Esophagus muscularis mucosa (tissue), 4 donors: ENCODE measurements at regions not wholly inside any gene's neighbourhood (a gene's known extent, or its start where the extent isn't known, plus 50 kb on each side); places are given as distances from the start of the nearest gene placed in this dataset.

Experiments used
- DNase-seq: peaks from one replicate; pipeline ENCODE4 v3.0.0-alpha.2; 2017; ENCODE audit errors: extremely low spot score
- H3K27ac ChIP-seq, 4 donors: fragments of 200-600 bp; sonication (generic); replicated peaks in 1 of 4; 1 replicate in 3 of 4; 2 replicates in 1 of 4; pipeline ENCODE4 v1.5.1; 2016 to 2019; ENCODE audit warnings: mild to moderate bottlenecking in 1 of 4
- H3K27me3 ChIP-seq, 4 donors: fragments of 200-600 bp; sonication (generic); one replicate each; pipeline versions ENCODE4 v1.5.1 to v1.6.0; 2016 to 2019
- H3K36me3 ChIP-seq, 4 donors: fragments of 200-600 bp; sonication (generic); one replicate each; pipeline ENCODE4 v1.5.1; 2016 to 2019
- H3K4me1 ChIP-seq, 4 donors: fragments of 200-600 bp; sonication (generic); one replicate each; pipeline ENCODE4 v1.5.1; 2016 to 2019
- H3K4me3 ChIP-seq, 4 donors: fragments of 200-600 bp; sonication (generic); 1 replicate in 2 of 4; 2 replicates in 2 of 4; pipeline ENCODE4 v1.5.1; 2016 to 2019; ENCODE audit warnings: mild to moderate bottlenecking in 4 of 4, moderate library complexity in 1 of 4
- H3K9me3 ChIP-seq, 4 donors: fragments of 200-600 bp; sonication (generic); 1 replicate in 3 of 4; 2 replicates in 1 of 4; pipeline ENCODE4 v1.5.1; 2016 to 2019
- EP300 ChIP-seq: sonication (generic); formaldehyde crosslinking; IDR thresholded peaks from one replicate; pipeline ENCODE4 v1.6.1; 2017; ENCODE audit warnings: antibody characterized with exemption
- POLR2A ChIP-seq: fragments of 450-650 bp; IDR thresholded peaks from one replicate; pipeline ENCODE4 v1.6.1; 2017; ENCODE audit warnings: antibody characterized with exemption, moderate library complexity, mild to moderate bottlenecking, low read depth
- POLR2AphosphoS5 ChIP-seq, 2 donors: sonication (generic); formaldehyde crosslinking; IDR thresholded peaks; one replicate each; pipeline ENCODE4 v1.6.1; 2017; ENCODE audit warnings: antibody characterized with exemption in 2 of 2
- WGBS: methylation state at CpG from one replicate; pipeline ENCODE4 v1.1.5; 2018; 5-methylcytosine and 5-hydroxymethylcytosine counted together
- intact Hi-C: fragments of 100-400 bp; cut with DNase I; formaldehyde crosslinking; loops from one replicate; pipeline ENCODE4 v1.15.1; 2023
- TF ChIP-seq, protein P1 (sequence below), 3 experiments: fragments of 200-600 bp in 2 of 3; fragments of 450-650 bp in 1 of 3; sonication (generic) in 2 of 3; IDR thresholded peaks; one replicate each; pipeline ENCODE4 v1.5.1; 2017 to 2019; ENCODE audit warnings: antibody characterized with exemption in 3 of 3, mild to moderate bottlenecking in 2 of 3, moderate library complexity in 1 of 3

DNA sequence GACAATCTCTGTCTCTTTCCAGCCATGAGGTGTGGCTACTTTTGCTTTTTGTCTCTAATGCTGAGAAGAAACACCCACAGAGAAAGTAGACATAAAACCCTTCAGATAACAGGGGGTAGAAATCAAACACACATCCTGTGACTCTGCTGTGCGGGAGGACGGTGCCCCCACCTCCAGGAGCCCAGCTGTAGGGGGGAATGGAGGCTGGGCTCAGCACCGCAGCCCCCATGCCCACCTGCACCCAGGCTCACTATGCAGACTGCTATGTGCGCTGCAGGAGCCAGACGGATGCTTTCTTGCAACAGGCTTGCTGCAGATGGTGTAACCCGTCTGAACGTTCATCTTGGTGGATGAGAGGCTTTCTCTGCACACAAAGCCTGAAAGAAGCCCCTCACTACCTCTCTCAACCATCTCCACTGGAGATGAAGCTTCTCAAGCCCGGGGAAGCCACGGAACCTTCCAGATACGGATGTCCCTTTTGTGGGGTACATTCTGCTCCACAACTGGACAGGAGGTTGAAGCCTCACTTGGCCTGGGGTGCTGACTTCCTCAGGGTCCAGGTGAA is 207.2 kb downstream of the GADD45G start:
- Histone ChIP-seq H3K36me3 (no peaks in the 10 kb centered on the region), H3K27me3 (peaks cover 0 to 4% (median 0%) of the 10 kb centered on the region in 4 donors), H3K4me3 (no peak overlapping the region), H3K4me1 (peaks cover 0 to 26% (median 9%) of the 10 kb centered on the region in 4 donors), H3K27ac (no peak overlapping the region), H3K9me3 (no peaks in the 10 kb centered on the region)
- intact Hi-C loops, result no loop called here
- TF ChIP-seq, protein P1, sequence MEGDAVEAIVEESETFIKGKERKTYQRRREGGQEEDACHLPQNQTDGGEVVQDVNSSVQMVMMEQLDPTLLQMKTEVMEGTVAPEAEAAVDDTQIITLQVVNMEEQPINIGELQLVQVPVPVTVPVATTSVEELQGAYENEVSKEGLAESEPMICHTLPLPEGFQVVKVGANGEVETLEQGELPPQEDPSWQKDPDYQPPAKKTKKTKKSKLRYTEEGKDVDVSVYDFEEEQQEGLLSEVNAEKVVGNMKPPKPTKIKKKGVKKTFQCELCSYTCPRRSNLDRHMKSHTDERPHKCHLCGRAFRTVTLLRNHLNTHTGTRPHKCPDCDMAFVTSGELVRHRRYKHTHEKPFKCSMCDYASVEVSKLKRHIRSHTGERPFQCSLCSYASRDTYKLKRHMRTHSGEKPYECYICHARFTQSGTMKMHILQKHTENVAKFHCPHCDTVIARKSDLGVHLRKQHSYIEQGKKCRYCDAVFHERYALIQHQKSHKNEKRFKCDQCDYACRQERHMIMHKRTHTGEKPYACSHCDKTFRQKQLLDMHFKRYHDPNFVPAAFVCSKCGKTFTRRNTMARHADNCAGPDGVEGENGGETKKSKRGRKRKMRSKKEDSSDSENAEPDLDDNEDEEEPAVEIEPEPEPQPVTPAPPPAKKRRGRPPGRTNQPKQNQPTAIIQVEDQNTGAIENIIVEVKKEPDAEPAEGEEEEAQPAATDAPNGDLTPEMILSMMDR (IDR thresholded peaks at IDR 0.05), result no peak
- TF ChIP-seq POLR2AphosphoS5 (IDR thresholded peaks at IDR 0.05), result no peak
- TF ChIP-seq POLR2A, result no peak
- no peak for TF ChIP-seq EP300
- no peak for DNase-seq
- WGBS, result 87% methylated on average over 10 of the region's 10 CpGs

DNA sequence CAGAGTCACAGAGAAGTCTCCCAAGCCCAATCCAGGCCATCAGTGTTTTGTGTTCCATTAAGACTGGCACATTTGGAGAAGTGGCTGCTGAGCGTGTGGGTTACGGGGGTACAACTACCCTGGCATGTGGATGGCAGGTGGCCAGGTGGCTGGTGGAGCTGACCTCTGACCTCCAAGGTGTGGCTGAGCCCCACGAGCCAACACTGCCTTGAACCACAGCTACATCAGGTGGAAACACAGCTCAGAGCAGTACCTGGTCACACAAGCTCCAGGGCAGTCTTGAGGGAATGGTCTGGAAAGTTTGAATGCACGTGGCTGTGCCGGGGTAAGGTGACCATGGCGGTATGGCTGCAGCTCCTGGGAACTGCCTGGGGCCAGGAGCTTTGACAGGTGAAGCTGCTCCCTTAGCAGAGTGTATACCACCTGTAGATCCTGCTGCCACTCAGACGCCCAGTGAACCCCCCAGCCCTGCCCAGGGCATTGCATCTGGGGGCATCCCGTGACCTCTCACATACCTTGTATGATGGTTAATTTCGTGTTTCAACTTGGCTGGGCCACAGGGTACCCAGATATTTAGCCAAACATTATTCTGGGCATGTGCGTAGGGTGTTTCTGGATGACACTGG is 207.9 kb downstream of the GADD45G start:
- intact Hi-C loops, result no loop called here
- no peak overlapping the region for H3K27ac ChIP-seq
- TF ChIP-seq POLR2A, result no peak
- TF ChIP-seq, protein P1 (IDR thresholded peaks at IDR 0.05), result no peak
- no peak for TF ChIP-seq POLR2AphosphoS5 (IDR thresholded peaks at IDR 0.05)
- no peak for TF ChIP-seq EP300
- peaks cover 0 to 4% (median 0%) of the 10 kb centered on the region in 4 donors for H3K27me3 ChIP-seq
- no peaks in the 10 kb centered on the region for H3K36me3 ChIP-seq
- H3K4me1 ChIP-seq, result peaks cover 0 to 30% (median 9%) of the 10 kb centered on the region in 4 donors
- WGBS, result 92% methylated on average over 7 of the region's 10 CpGs
- H3K4me3 ChIP-seq, result no peak overlapping the region
- no peaks in the 10 kb centered on the region for H3K9me3 ChIP-seq
- DNase-seq, result no peak

DNA sequence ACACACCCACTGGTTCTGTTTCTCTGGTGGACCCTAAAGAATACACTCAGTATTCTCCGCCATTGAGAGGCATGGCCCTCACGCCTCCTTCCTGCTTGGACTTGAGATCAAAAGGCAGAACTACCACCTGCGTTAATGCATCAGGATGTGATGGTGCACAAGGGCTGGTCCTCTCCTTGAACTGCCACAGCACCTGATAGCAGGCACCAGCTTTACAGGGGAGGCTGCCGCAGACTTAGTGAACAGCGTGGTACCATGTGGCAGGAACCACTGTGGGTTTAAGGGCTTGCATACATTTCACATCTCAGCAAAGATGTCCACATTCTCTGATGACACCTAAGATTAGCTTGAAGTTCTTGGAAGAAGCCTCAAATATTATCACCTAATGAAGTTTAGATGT is 208.7 kb downstream of the GADD45G start:
- Histone ChIP-seq H3K4me1 (peaks cover 0 to 30% (median 7%) of the 10 kb centered on the region in 4 donors), H3K36me3 (no peaks in the 10 kb centered on the region), H3K27me3 (peaks cover 0 to 4% (median 0%) of the 10 kb centered on the region in 4 donors), H3K9me3 (no peaks in the 10 kb centered on the region), H3K27ac (no peak overlapping the region), H3K4me3 (no peak overlapping the region)
- intact Hi-C loops, result no loop called here
- WGBS, result 96% methylated on average over 5 of the region's 5 CpGs
- no peak for TF ChIP-seq POLR2A
- TF ChIP-seq, protein P1 (IDR thresholded peaks at IDR 0.05), result no peak
- TF ChIP-seq EP300, result no peak
- no peak for TF ChIP-seq POLR2AphosphoS5 (IDR thresholded peaks at IDR 0.05)
- DNase-seq, result no peak

DNA sequence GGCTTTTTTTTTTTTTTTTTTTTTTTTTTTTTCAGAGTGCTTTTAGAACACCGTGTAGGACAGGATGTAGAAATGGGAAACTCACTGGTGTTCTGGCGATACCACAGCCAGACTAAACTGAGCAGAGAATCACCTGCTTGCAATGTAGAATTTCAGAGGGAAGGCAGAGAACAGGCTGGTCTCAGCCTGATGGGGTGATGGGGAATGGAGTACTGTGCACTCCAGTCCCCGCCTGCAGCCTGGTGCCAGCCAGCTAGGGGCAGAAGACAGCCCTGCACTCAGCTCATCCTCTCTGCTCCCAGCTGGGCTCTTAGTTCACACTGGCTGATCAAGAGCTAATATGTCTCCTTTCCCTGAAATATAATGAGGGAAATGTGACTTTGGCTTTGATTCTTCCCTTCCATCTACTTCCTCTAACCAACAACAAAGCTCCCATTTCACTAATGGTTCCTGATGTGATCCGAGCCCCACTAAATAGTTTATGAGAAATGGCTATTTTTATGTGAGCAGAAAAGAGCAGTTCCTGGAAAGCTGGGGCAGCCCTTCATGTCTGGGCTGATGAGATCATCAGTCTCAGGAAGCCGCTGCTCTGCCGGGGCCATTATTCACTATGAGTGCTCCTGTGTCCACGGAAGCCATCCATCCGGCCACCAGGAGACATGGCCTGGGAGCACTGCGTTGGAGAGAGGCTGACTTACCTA is 209.7 kb downstream of the GADD45G start:
- peaks cover 0 to 30% (median 7%) of the 10 kb centered on the region in 4 donors for H3K4me1 ChIP-seq
- H3K9me3 ChIP-seq, result no peaks in the 10 kb centered on the region
- H3K36me3 ChIP-seq, result no peaks in the 10 kb centered on the region
- no peak for DNase-seq
- no peak overlapping the region for H3K4me3 ChIP-seq
- WGBS, result 40% methylated on average over 9 of the region's 9 CpGs
- H3K27me3 ChIP-seq, result peaks cover 0 to 4% (median 0%) of the 10 kb centered on the region in 4 donors
- TF ChIP-seq POLR2AphosphoS5 (IDR thresholded peaks at IDR 0.05) (no peak), EP300 (no peak), POLR2A (no peak)
- TF ChIP-seq, protein P1 (IDR thresholded peaks at IDR 0.05), result no peak
- intact Hi-C loops, result no loop called here
- no peak overlapping the region for H3K27ac ChIP-seq
